HEK293 (cell line): ENCODE measurements at regions not wholly inside any gene's neighbourhood (a gene's known extent, or its start where the extent isn't known, plus 50 kb on each side); places are given as distances from the start of the nearest gene placed in this dataset.

Experiments
- CTCF ChIA-PET: fragments of 350-600 bp; formaldehyde crosslinking; extraction: SDS; loops from one replicate; lab custom pipeline; 2021; ENCODE audit warnings: antibody characterized with exemption; lab: Yijun Ruan, JAX
- POLR2A ChIA-PET: fragments of 300-600 bp; formaldehyde crosslinking; extraction: SDS; loops from one replicate; lab custom pipeline; 2020; ENCODE audit warnings: antibody characterized with exemption, inconsistent platforms; lab: Yijun Ruan, JAX
- H3K27ac ChIP-seq: fragments of 200-500 bp; sonication (Bioruptor generic); 2 replicates; pipeline ENCODE4 v1.5.1; 2014; ENCODE audit warnings: low read depth, low read length, control low read depth, inconsistent platforms; ENCODE audit errors: extremely low read depth
- H3K36me3 ChIP-seq, 2 experiments: fragments of 200-500 bp in 1 of 2; sonication (Bioruptor generic) in 1 of 2; 1 replicate in 1 of 2; 2 replicates in 1 of 2; pipeline ENCODE4 v1.5.1; 2014 to 2017; ENCODE audit warnings: inconsistent platforms in 2 of 2, low read length in 2 of 2; ENCODE audit not compliant: control insufficient read depth in 2 of 2, insufficient read depth in 1 of 2
- H3K4me1 ChIP-seq: fragments of 200-500 bp; sonication (Bioruptor generic); 2 replicates; pipeline ENCODE4 v1.5.1; 2014; ENCODE audit warnings: mild to moderate bottlenecking, low read length, inconsistent platforms; ENCODE audit not compliant: control insufficient read depth, insufficient read depth
- H3K4me3 ChIP-seq: 2 replicates; pipeline ENCODE4 v1.5.1; 2011; ENCODE audit warnings: low read depth, mild to moderate bottlenecking, control low read depth, low read length, moderate library complexity
- H3K9me3 ChIP-seq: fragments of 200-500 bp; sonication (Bioruptor generic); 2 replicates; pipeline ENCODE4 v1.5.1; 2014; ENCODE audit warnings: low read depth, low read length, inconsistent platforms; ENCODE audit not compliant: control insufficient read depth, insufficient read depth
- KLF1 ChIP-seq: fragments of 450-650 bp; formaldehyde crosslinking; IDR thresholded peaks from 2 replicates; pipeline ENCODE4 v1.5.1; 2016; ENCODE audit warnings: missing biosample characterization, missing genetic modification characterization
- KLF8 ChIP-seq: fragments of 450-650 bp; formaldehyde crosslinking; IDR thresholded peaks from 2 replicates; pipeline ENCODE4 v1.5.1; 2016; ENCODE audit warnings: missing biosample characterization, missing genetic modification characterization
- PATZ1 ChIP-seq: fragments of 450-650 bp; formaldehyde crosslinking; IDR thresholded peaks from 2 replicates; pipeline ENCODE4 v1.5.1; 2016; ENCODE audit warnings: missing biosample characterization, missing genetic modification characterization
- REST ChIP-seq: fragments of 450-650 bp; formaldehyde crosslinking; IDR thresholded peaks from 2 replicates; pipeline ENCODE4 v1.5.1; 2016; ENCODE audit warnings: missing biosample characterization, missing genetic modification characterization
- ZNF114 ChIP-seq: fragments of 450-650 bp; formaldehyde crosslinking; IDR thresholded peaks from 2 replicates; pipeline ENCODE4 v1.5.0; 2017; ENCODE audit warnings: missing biosample characterization, missing genetic modification characterization
- ZNF121 ChIP-seq: fragments of 450-650 bp; formaldehyde crosslinking; IDR thresholded peaks from 2 replicates; pipeline ENCODE4 v1.5.1; 2016; ENCODE audit warnings: missing biosample characterization, missing genetic modification characterization
- ZNF19 ChIP-seq: fragments of 450-650 bp; formaldehyde crosslinking; IDR thresholded peaks from 2 replicates; pipeline ENCODE4; 2016; ENCODE audit warnings: missing biosample characterization, missing genetic modification characterization, low read depth
- ZNF223 ChIP-seq: fragments of 450-650 bp; formaldehyde crosslinking; IDR thresholded peaks from 2 replicates; pipeline ENCODE4 v1.5.1; 2016; ENCODE audit warnings: missing biosample characterization, missing genetic modification characterization
- ZNF302 ChIP-seq: fragments of 450-650 bp; formaldehyde crosslinking; IDR thresholded peaks from 2 replicates; pipeline ENCODE4 v1.5.1; 2016; ENCODE audit warnings: missing biosample characterization, missing genetic modification characterization, low read depth
- ZNF830 ChIP-seq: fragments of 450-650 bp; IDR thresholded peaks from 2 replicates; pipeline ENCODE4 v1.5.0; 2018; ENCODE audit warnings: missing biosample characterization, missing genetic modification characterization, low read depth, mild to moderate bottlenecking, moderate library complexity

DNA sequence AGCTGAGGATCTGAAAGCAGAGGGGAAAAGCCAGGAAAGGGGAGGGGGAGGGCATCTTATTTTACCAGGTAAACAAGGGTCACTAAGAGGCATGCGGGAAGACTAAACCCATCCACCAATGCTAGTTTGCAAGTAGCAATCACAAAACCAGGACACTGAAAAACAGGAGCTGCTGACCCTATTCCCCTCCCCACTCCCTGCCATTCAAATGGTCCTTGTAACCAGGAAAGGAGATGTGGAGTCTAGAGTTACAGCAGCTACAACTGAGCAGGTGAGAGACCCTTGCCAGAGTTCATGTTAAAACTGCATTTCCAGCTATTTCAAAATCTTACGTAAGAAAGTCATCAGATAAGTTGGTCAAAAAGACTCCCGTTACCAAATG is 85.3 kb upstream of the SIMC1 start (continued):
- no peak for TF ChIP-seq PATZ1 (tag by site-specific recombination)

DNA sequence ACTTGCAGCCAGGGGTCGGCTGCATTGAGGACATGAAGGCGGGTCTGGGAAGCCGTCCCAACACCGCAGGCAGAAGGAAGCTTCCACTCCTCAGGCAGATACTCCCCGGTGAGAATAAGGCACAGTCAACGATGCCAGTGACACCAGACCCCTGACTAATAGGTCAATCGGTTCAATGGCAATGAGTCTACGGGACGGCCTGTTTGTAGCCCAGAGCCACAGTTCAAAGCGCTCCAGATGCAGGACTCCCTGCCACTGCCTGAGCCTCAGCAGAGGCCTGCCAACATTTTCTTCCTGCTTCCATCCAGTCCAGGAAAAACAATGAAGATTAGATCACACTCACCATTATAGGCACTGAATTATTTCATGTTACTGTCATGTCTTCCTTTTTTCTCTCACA is 84.5 kb upstream of the SIMC1 start:
- no peaks in the 10 kb centered on the region for H3K9me3 ChIP-seq
- ChIA-PET POLR2A (no interaction called here), CTCF (no interaction called here)
- no peaks in the 10 kb centered on the region for H3K4me1 ChIP-seq
- TF ChIP-seq ZNF830, result no peak
- TF ChIP-seq KLF1 (tag by site-specific recombination), result no peak
- TF ChIP-seq ZNF302, result no peak
- no peak for TF ChIP-seq ZNF19 (tag by site-specific recombination)
- H3K36me3 ChIP-seq, result no peaks in the 10 kb centered on the region
- H3K27ac ChIP-seq, result no peak overlapping the region
- H3K4me3 ChIP-seq, result no peak overlapping the region

DNA sequence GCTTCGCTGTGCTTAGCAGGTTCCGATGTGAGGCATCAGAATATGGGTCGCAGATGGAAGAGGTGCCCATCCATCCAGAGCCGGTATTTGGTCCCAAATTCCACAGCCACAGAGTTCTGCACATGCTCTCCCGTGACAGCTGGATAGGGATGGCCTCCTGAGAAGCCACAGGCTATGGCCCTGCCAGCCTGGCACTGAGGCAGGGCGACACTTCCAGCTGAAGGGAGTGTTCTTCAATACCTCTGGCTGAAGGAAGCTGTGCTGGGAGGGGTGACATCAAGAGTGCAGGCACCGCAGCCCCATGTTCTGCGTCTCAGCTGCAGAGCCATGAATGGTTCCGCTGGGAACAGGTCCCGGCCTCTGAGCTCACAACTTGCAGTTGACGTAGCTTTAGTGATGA is 83.4 kb upstream of the SIMC1 start:
- CTCF ChIA-PET, result no interaction called here
- Histone ChIP-seq H3K27ac (no peak overlapping the region), H3K4me3 (no peak overlapping the region), H3K4me1 (no peaks in the 10 kb centered on the region), H3K9me3 (no peaks in the 10 kb centered on the region), H3K36me3 (no peaks in the 10 kb centered on the region)
- no peak for TF ChIP-seq ZNF114 (tag by site-specific recombination)
- POLR2A ChIA-PET, result no interaction called here

DNA sequence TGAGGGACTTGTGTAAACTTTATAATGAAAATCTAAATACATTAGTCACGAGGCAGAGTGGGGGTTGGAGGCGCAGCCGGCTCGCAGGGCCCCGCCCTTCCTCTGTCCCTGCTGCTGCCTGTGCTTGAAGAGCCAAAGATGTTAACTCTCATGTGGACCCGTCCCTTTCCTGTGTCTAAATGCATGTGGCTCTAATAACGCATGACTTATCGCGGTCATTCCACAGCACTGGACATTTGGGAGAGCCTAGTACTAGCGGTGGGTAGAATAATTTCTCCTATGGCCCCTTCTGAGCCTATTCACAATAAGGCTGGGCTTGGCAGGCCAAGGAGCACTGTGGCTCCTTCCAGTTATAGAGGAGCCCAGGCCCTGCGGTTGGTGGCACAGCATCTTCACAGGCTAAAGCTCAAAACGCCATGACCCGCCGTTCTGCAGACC is 82.3 kb upstream of the SIMC1 start:
- no peak for TF ChIP-seq ZNF121 (tag by site-specific recombination)
- Histone ChIP-seq H3K4me3 (no peak overlapping the region), H3K27ac (no peak overlapping the region), H3K9me3 (no peaks in the 10 kb centered on the region), H3K36me3 (no peaks in the 10 kb centered on the region), H3K4me1 (no peaks in the 10 kb centered on the region)
- ChIA-PET POLR2A (no interaction called here), CTCF (no interaction called here)

DNA sequence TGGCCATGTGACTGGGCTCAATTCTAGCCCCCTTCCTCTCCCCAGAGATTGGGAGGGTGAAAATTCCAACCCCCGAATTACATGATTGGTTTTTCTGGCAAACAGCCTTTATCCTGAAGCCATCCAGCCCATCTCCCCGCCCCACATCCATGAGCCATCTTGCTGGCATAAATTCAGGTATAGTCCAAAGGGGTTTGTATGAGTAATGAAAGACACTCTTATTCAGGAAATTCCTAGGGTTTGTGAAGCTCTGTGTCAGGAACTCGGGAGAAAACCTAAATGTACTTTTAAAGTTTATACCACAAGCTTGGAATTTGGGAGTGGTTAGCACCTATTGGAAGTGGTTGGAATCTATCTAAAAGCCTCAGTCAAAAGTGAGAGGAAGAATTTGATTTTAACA is 80.6 kb upstream of the SIMC1 start:
- no peaks in the 10 kb centered on the region for H3K4me1 ChIP-seq
- H3K36me3 ChIP-seq, result no peaks in the 10 kb centered on the region
- no peak overlapping the region for H3K27ac ChIP-seq
- no peak overlapping the region for H3K4me3 ChIP-seq
- no peak for TF ChIP-seq ZNF223
- POLR2A ChIA-PET, result no interaction called here
- CTCF ChIA-PET, result interaction anchor here (0.6 kb wide), 2 partner anchors 13 to 284 kb away, joined by 3 to 4 read pairs; no protein-coding TSS in a partner anchor
- no peaks in the 10 kb centered on the region for H3K9me3 ChIP-seq

GRCh38 chr5:176161431-176161830 is 76.8 kb upstream of the SIMC1 start:
- no peak overlapping the region for H3K4me3 ChIP-seq
- H3K9me3 ChIP-seq, result no peaks in the 10 kb centered on the region
- H3K36me3 ChIP-seq, result no peaks in the 10 kb centered on the region
- POLR2A ChIA-PET, result no interaction called here
- no peak overlapping the region for H3K27ac ChIP-seq
- TF ChIP-seq REST (tag by site-specific recombination), result no peak
- no peak for TF ChIP-seq ZNF121 (tag by site-specific recombination)
- TF ChIP-seq KLF8 (tag by site-specific recombination), result no peak
- no peaks in the 10 kb centered on the region for H3K4me1 ChIP-seq
- CTCF ChIA-PET, result interaction anchor here (0.7 kb wide), 1 partner anchor 16 kb away, joined by 3 read pairs; no protein-coding TSS in a partner anchor
